A673 (cell line): ENCODE measurements at regions not wholly inside any gene's neighbourhood (a gene's known extent, or its start where the extent isn't known, plus 50 kb on each side); places are given as distances from the start of the nearest gene placed in this dataset.

ENCODE experiments used
- BruUV-seq: library from RNA; stranded (reverse); fragments of 400-500 nt; replicated peaks from 2 replicates; lab custom pipeline; 2021; lab: Mats Ljungman, UMichigan
- CTCF ChIA-PET: fragments of 300-600 bp; sonication (Branson Sonifier 250); formaldehyde crosslinking; loops from one replicate; lab custom pipeline; 2022; ENCODE audit warnings: antibody characterized with exemption; lab: Charles Lee
- POLR2A ChIA-PET: fragments of 300-600 bp; sonication (Branson Sonifier 250); formaldehyde crosslinking; loops from one replicate; lab custom pipeline; 2022; ENCODE audit warnings: antibody characterized with exemption; ENCODE audit not compliant: low non-redundant PET; lab: Charles Lee
- DNase-seq: peaks from one replicate; pipeline ENCODE4 v3.0.0-alpha.2; 2015; ENCODE audit warnings: low spot score
- H3K27ac ChIP-seq: fragments of 200-600 bp; sonication (generic); 2 replicates; pipeline ENCODE4 v1.5.1; 2016; ENCODE audit warnings: mixed run types, low read depth, mild to moderate bottlenecking, mixed read lengths, antibody characterized with exemption, low read length; ENCODE audit not compliant: poor library complexity, severe bottlenecking
- H3K27me3 ChIP-seq: fragments of 200-600 bp; sonication (generic); replicated peaks from 2 replicates; pipeline ENCODE4 v1.6.1; 2017; ENCODE audit warnings: mixed run types, low read depth, mild to moderate bottlenecking, mixed read lengths, antibody characterized with exemption, low read length; ENCODE audit not compliant: insufficient read depth, poor library complexity
- H3K36me3 ChIP-seq: fragments of 200-600 bp; sonication (generic); 2 replicates; pipeline ENCODE4 v1.6.1; 2016; ENCODE audit warnings: mixed run types, mild to moderate bottlenecking, mixed read lengths, antibody characterized with exemption, low read length; ENCODE audit not compliant: insufficient read depth, poor library complexity, severe bottlenecking
- H3K4me1 ChIP-seq: fragments of 200-600 bp; sonication (generic); 2 replicates; pipeline ENCODE4 v1.6.1; 2017; ENCODE audit warnings: mixed run types, mild to moderate bottlenecking, mixed read lengths, antibody characterized with exemption, low read length; ENCODE audit not compliant: insufficient read depth, poor library complexity, severe bottlenecking
- H3K4me3 ChIP-seq: fragments of 200-600 bp; sonication (generic); 2 replicates; pipeline ENCODE4 v1.5.1; 2016; ENCODE audit warnings: low read depth, mixed run types, mild to moderate bottlenecking, mixed read lengths, low read length; ENCODE audit not compliant: poor library complexity, severe bottlenecking
- H3K9me3 ChIP-seq: fragments of 200-600 bp; sonication (generic); 2 replicates; pipeline ENCODE4 v1.6.1; 2016; ENCODE audit warnings: mixed run types, low read depth, mild to moderate bottlenecking, mixed read lengths, antibody characterized with exemption, low read length; ENCODE audit not compliant: poor library complexity, severe bottlenecking
- CTCF ChIP-seq: fragments of 300-800, 200-600 bp; sonication (generic); conservative IDR thresholded peaks from 2 replicates; pipeline ENCODE4 v1.5.1; 2017; ENCODE audit warnings: low read depth, mild to moderate bottlenecking, antibody characterized with exemption, low read length, moderate library complexity, mixed read lengths
- EZH2 ChIP-seq: fragments of 200-600 bp; sonication (generic); IDR thresholded peaks from 2 replicates; pipeline ENCODE4 v1.6.1; 2017; ENCODE audit warnings: borderline replicate concordance, low read depth, mild to moderate bottlenecking, mixed read lengths, antibody characterized with exemption, low read length; ENCODE audit not compliant: poor library complexity, severe bottlenecking
- intact Hi-C: fragments of 100-400 bp; cut with micrococcal nuclease; formaldehyde crosslinking; loops from one replicate; pipeline ENCODE4 v1.10.0; 2022; ENCODE audit not compliant: unreplicated experiment

GRCh38 chr6:760982-761955 is 68.3 kb upstream of the EXOC2 start:
- H3K4me1 ChIP-seq, result no peaks in the 10 kb centered on the region
- intact Hi-C loops, result no loop called here
- H3K27me3 ChIP-seq, result peaks cover 29% of the 10 kb centered on the region
- no peaks in the 10 kb centered on the region for H3K9me3 ChIP-seq
- no peak for DNase-seq
- TF ChIP-seq EZH2 (no peak), CTCF (no peak)
- no peak overlapping the region for H3K4me3 ChIP-seq
- H3K36me3 ChIP-seq, result no peaks in the 10 kb centered on the region
- no TSS peak for BruUV-seq
- ChIA-PET CTCF (no interaction called here), POLR2A (no interaction called here)
- no peak overlapping the region for H3K27ac ChIP-seq

GRCh38 chr6:759729-760128 is 66.8 kb upstream of the EXOC2 start:
- no peaks in the 10 kb centered on the region for H3K9me3 ChIP-seq
- TF ChIP-seq CTCF (no peak), EZH2 (no peak)
- no peaks in the 10 kb centered on the region for H3K36me3 ChIP-seq
- H3K4me3 ChIP-seq, result no peak overlapping the region
- peaks cover 14% of the 10 kb centered on the region for H3K27me3 ChIP-seq
- CTCF ChIA-PET, result no interaction called here
- no peak overlapping the region for H3K27ac ChIP-seq
- POLR2A ChIA-PET, result no interaction called here
- intact Hi-C loops, result no loop called here
- BruUV-seq, result no TSS peak
- H3K4me1 ChIP-seq, result no peaks in the 10 kb centered on the region
- DNase-seq, result no peak

- TF ChIP-seq EZH2 (no peak), CTCF (no peak)
- H3K27me3 ChIP-seq, result no peaks in the 10 kb centered on the region
- no peaks in the 10 kb centered on the region for H3K36me3 ChIP-seq
- H3K27ac ChIP-seq, result no peak overlapping the region
- BruUV-seq, result no TSS peak
- no peaks in the 10 kb centered on the region for H3K4me1 ChIP-seq
- no peak for DNase-seq
- CTCF ChIA-PET, result no interaction called here
- POLR2A ChIA-PET, result no interaction called here
- intact Hi-C loops, result no loop called here
- H3K4me3 ChIP-seq, result no peak overlapping the region
- H3K9me3 ChIP-seq, result no peaks in the 10 kb centered on the region
Observed at GRCh38 chr6:756224-756623, 63.3 kb upstream of the EXOC2 start.
